Peyer's patch (tissue), 4 donors: ENCODE measurements at regions not wholly inside any gene's neighbourhood (a gene's known extent, or its start where the extent isn't known, plus 50 kb on each side); places are given as distances from the start of the nearest gene placed in this dataset.

Source experiments
- DNase-seq, 3 donors: peaks; one replicate each; pipeline ENCODE4 v3.0.0-alpha.2; 2017 to 2019
- H3K27ac ChIP-seq, 4 donors: fragments of 200-600 bp; sonication (generic); one replicate each; pipeline ENCODE4 v1.5.1; 2016 to 2019
- H3K27me3 ChIP-seq, 2 donors: fragments of 200-600 bp; sonication (generic); one replicate each; pipeline ENCODE4 v1.5.1; 2019
- H3K36me3 ChIP-seq, 3 donors: fragments of 200-600 bp; sonication (generic); one replicate each; pipeline ENCODE4 v1.5.1; 2016 to 2019
- H3K4me1 ChIP-seq, 4 donors: fragments of 200-600 bp; sonication (generic); one replicate each; pipeline ENCODE4 v1.5.1; 2016 to 2019
- H3K4me3 ChIP-seq, 4 donors: fragments of 200-600 bp; sonication (generic); 1 replicate in 3 of 4; 2 replicates in 1 of 4; pipeline ENCODE4 v1.5.1; 2016 to 2019; ENCODE audit warnings: mild to moderate bottlenecking in 1 of 4
- H3K9me3 ChIP-seq, 4 donors: fragments of 200-600 bp; sonication (generic); one replicate each; pipeline ENCODE4 v1.5.1; 2016 to 2019; ENCODE audit warnings: mild to moderate bottlenecking in 1 of 4
- CTCF ChIP-seq, 6 experiments: fragments of 450-650 bp in 4 of 6; fragments of 200-600 bp in 2 of 6; sonication (generic) in 1 of 6; IDR thresholded peaks; one replicate each; pipeline ENCODE4 v1.5.1; 2017 to 2019; ENCODE audit warnings: antibody characterized with exemption in 6 of 6, mild to moderate bottlenecking in 3 of 6, moderate library complexity in 1 of 6
- POLR2A ChIP-seq, 2 donors: fragments of 450-650 bp; IDR thresholded peaks; one replicate each; pipeline ENCODE4 v1.5.1; 2017; ENCODE audit warnings: antibody characterized with exemption in 2 of 2, mild to moderate bottlenecking in 2 of 2, moderate library complexity in 2 of 2
- small RNA-seq, 2 donors: library from RNA; depleted of rRNA; stranded (forward); fragments of <200 nt; gene quantifications; one replicate each; pipeline ENCODE3, GENCODE V24; 2016

GRCh38 chrX:147180886-147181285 lies 366.3 kb upstream of the CXorf51A start:
- Histone ChIP-seq H3K4me1 (no peaks in the 10 kb centered on the region), H3K27ac (no peak overlapping the region), H3K27me3 (no peaks in the 10 kb centered on the region), H3K4me3 (no peak overlapping the region), H3K36me3 (no peaks in the 10 kb centered on the region), H3K9me3 (no peaks in the 10 kb centered on the region)
- TF ChIP-seq POLR2A (IDR thresholded peaks at IDR 0.05) = no peak
- no peak for TF ChIP-seq CTCF (IDR thresholded peaks at IDR 0.05)
- DNase-seq = peak in 1 of 3 donors; percentile 53

GRCh38 chrX:147179625-147180024 lies 365.1 kb upstream of the CXorf51A start:
- TF ChIP-seq POLR2A (IDR thresholded peaks at IDR 0.05) = no peak
- TF ChIP-seq CTCF (IDR thresholded peaks at IDR 0.05) = no peak

GRCh38 chrX:147174591-147174990 lies 360.0 kb upstream of the CXorf51A start:
- Histone ChIP-seq H3K9me3 (no peaks in the 10 kb centered on the region), H3K36me3 (no peaks in the 10 kb centered on the region), H3K4me1 (no peaks in the 10 kb centered on the region), H3K4me3 (no peak overlapping the region), H3K27ac (no peak overlapping the region), H3K27me3 (no peaks in the 10 kb centered on the region)
- DNase-seq = no peak
- no peak for TF ChIP-seq POLR2A (IDR thresholded peaks at IDR 0.05)
- TF ChIP-seq CTCF (IDR thresholded peaks at IDR 0.05) = no peak

More at GRCh38 chrX:147179625-147180024, 365.1 kb upstream of the CXorf51A start:
- Histone ChIP-seq H3K4me1 (no peaks in the 10 kb centered on the region), H3K4me3 (no peak overlapping the region), H3K27me3 (no peaks in the 10 kb centered on the region), H3K36me3 (no peaks in the 10 kb centered on the region), H3K9me3 (no peaks in the 10 kb centered on the region), H3K27ac (no peak overlapping the region)
- no peak for DNase-seq

GRCh38 chrX:147173594-147173993 lies 359.1 kb upstream of the CXorf51A start:
- no peak for TF ChIP-seq CTCF (IDR thresholded peaks at IDR 0.05)
- TF ChIP-seq POLR2A (IDR thresholded peaks at IDR 0.05) = no peak
- Histone ChIP-seq H3K4me1 (no peaks in the 10 kb centered on the region), H3K9me3 (no peaks in the 10 kb centered on the region), H3K27me3 (no peaks in the 10 kb centered on the region), H3K36me3 (no peaks in the 10 kb centered on the region), H3K27ac (no peak overlapping the region), H3K4me3 (no peak overlapping the region)
- DNase-seq = no peak

- no peaks in the 10 kb centered on the region for H3K27me3 ChIP-seq
- H3K36me3 ChIP-seq = no peaks in the 10 kb centered on the region
- DNase-seq = no peak
- no peak for TF ChIP-seq POLR2A (IDR thresholded peaks at IDR 0.05)
- no peak for TF ChIP-seq CTCF (IDR thresholded peaks at IDR 0.05)
- H3K4me1 ChIP-seq = no peaks in the 10 kb centered on the region
- no peak overlapping the region for H3K4me3 ChIP-seq
- H3K9me3 ChIP-seq = no peaks in the 10 kb centered on the region
- H3K27ac ChIP-seq = no peak overlapping the region
Observed at GRCh38 chrX:147170993-147171392, 356.4 kb upstream of the CXorf51A start.

Small RNA genes in the stretch of these regions (small RNA-seq; reads per million reads assigned to genes)
- gene MIR513A1 = 0 reads per million in 2 donors
- gene MIR513A2 = 0 reads per million in 2 donors
- 0 reads per million in 2 donors for gene MIR513B
- 0 to 0.25 reads per million in 2 donors for gene MIR513C
